ENCODE measurements at regions not wholly inside any gene's neighbourhood (a gene's known extent, or its start where the extent isn't known, plus 50 kb on each side); places are given as distances from the start of the nearest gene placed in this dataset.

- CTCF ChIA-PET: no interaction called here
- no peaks in the 10 kb centered on the region for H4K20me1 ChIP-seq (replicated peaks; ENCODE audit: control insufficient read depth, extremely low read depth, insufficient read depth, low read length)
- H3K9ac ChIP-seq (replicated peaks; ENCODE audit: extremely low read depth, insufficient read depth, low read length): no peak overlapping the region
- no peaks in the 10 kb centered on the region for H3K79me2 ChIP-seq (ENCODE audit: control insufficient read depth, insufficient read depth, low read length)
- H3K36me3 ChIP-seq (ENCODE audit: control insufficient read depth in 2 of 2, extremely low read depth in 1 of 2, insufficient read depth in 2 of 2, low read length in 2 of 2): no peaks in the 10 kb centered on the region
- H3K4me2 ChIP-seq (ENCODE audit: insufficient read depth, low read length): no peak overlapping the region
- H2AFZ ChIP-seq (ENCODE audit: low read depth, low read length): no peak overlapping the region
- no peak overlapping the region for H3K27ac ChIP-seq (ENCODE audit: insufficient read depth, low read depth, low read length)
- POLR2A ChIA-PET: no interaction called here
- no TSS peak for BruUV-seq (replicated peaks)
- intact Hi-C loops (cut with micrococcal nuclease): no loop called here
- dilution Hi-C loops (cut with MboI; ENCODE audit: extremely low pct_ligation_motif_present, low sequenced_read_pairs): no loop called here
- no peak for TF ChIP-seq POLR2A (IDR thresholded peaks at IDR 0.05; ENCODE audit: low read depth, low read length)
- TF ChIP-seq MYC (IDR thresholded peaks at IDR 0.05; ENCODE audit: low read depth, low read length): no peak
- no peak for TF ChIP-seq MAX (IDR thresholded peaks at IDR 0.05; ENCODE audit: insufficient read depth, insufficient read length)
- no peak for TF ChIP-seq GATA2 (IDR thresholded peaks at IDR 0.05; ENCODE audit: insufficient read depth, insufficient read length, low read depth, low read length)
- TF ChIP-seq JUN (IDR thresholded peaks at IDR 0.05; ENCODE audit: borderline replicate concordance, insufficient read depth, insufficient read length, low read depth): no peak
- no peak for TF ChIP-seq EZH2 (IDR thresholded peaks at IDR 0.05; ENCODE audit: borderline replicate concordance, low read depth, low read length, severe bottlenecking)
- no peak for TF ChIP-seq CTCF (IDR thresholded peaks at IDR 0.05; ENCODE audit: extremely low read depth in 1 of 2, insufficient read depth in 1 of 2, low read depth in 1 of 2, low read length in 2 of 2)
- no peak for TF ChIP-seq FOS (IDR thresholded peaks at IDR 0.05; ENCODE audit: borderline replicate concordance, insufficient read depth, low read length)
- no peak for TF ChIP-seq POLR2AphosphoS5 (IDR thresholded peaks at IDR 0.05; ENCODE audit: insufficient read depth, low read depth, low read length)
- FAIRE-seq (no peak), DNase-seq (ENCODE audit: low read depth, low spot score) (no peak)
- H3K4me3 ChIP-seq (replicated peaks in 1 of 3; ENCODE audit: insufficient read depth in 1 of 3, low read depth in 1 of 3, low read length in 3 of 3): no peak overlapping the region
- no peaks in the 10 kb centered on the region for H3K27me3 ChIP-seq (ENCODE audit: control insufficient read depth in 2 of 2, insufficient read depth in 2 of 2, low read length in 2 of 2)
- no peaks in the 10 kb centered on the region for H3K9me3 ChIP-seq (replicated peaks; ENCODE audit: control insufficient read depth, insufficient read depth, low read length)
- no peaks in the 10 kb centered on the region for H3K4me1 ChIP-seq (ENCODE audit: control insufficient read depth, extremely low read depth, insufficient read depth, low read length)
- no peaks in the 10 kb centered on the region for H3K9me1 ChIP-seq (replicated peaks; ENCODE audit: control insufficient read depth, extremely low read depth, insufficient read depth, low read length)
Observed at GRCh38 chr20:40305303-40305702, 383.7 kb downstream of the MAFB start.
